Ammon's horn (tissue), 1 donor: ENCODE measurements at regions not wholly inside any gene's neighbourhood (a gene's known extent, or its start where the extent isn't known, plus 50 kb on each side); places are given as distances from the start of the nearest gene placed in this dataset.
"Not testable (repeated sequence)": the region's sequence is repeated elsewhere in the genome, so short reads cannot be mapped to it uniquely, and the experiment has no call there.

ENCODE experiments used
- DNase-seq: peaks from one replicate; pipeline ENCODE4 v3.0.0-alpha.2; 2016; ENCODE audit warnings: low spot score

GRCh38 chr2:150853263-150853662 lies 365.8 kb upstream of the RND3 start:
- no peak for DNase-seq

- no peak for DNase-seq
Measured at GRCh38 chr2:150850641-150851040, 363.2 kb upstream of the RND3 start.

GRCh38 chr2:150847578-150847977 lies 360.1 kb upstream of the RND3 start:
- no peak for DNase-seq

GRCh38 chr2:150846691-150847090 lies 359.2 kb upstream of the RND3 start:
- DNase-seq, result no peak

- no peak for DNase-seq
Measured at GRCh38 chr2:150832686-150833085, 345.2 kb upstream of the RND3 start.

- DNase-seq, result no peak
Measured at GRCh38 chr2:150824118-150824517, 336.7 kb upstream of the RND3 start.

GRCh38 chr2:150817422-150817821 lies 330.0 kb upstream of the RND3 start:
- no peak for DNase-seq

- no peak for DNase-seq
Measured at GRCh38 chr2:150812664-150813367, 325.3 kb upstream of the RND3 start.

- DNase-seq, result no peak
Measured at GRCh38 chr2:150812066-150812465, 324.6 kb upstream of the RND3 start.

GRCh38 chr2:150811259-150811855 lies 323.9 kb upstream of the RND3 start:
- DNase-seq, result peak; percentile 20

GRCh38 chr2:150809103-150809502 lies 321.6 kb upstream of the RND3 start:
- peak; percentile 35 for DNase-seq

- no peak for DNase-seq
Measured at GRCh38 chr2:150806336-150806735, 318.9 kb upstream of the RND3 start.

- no peak for DNase-seq
Measured at GRCh38 chr2:150803689-150804398, 316.4 kb upstream of the RND3 start.

- no peak for DNase-seq
Measured at GRCh38 chr2:150802635-150803034, 315.2 kb upstream of the RND3 start.

GRCh38 chr2:150796236-150796635 lies 308.8 kb upstream of the RND3 start:
- not testable (repeated sequence) for DNase-seq

- DNase-seq, result no peak
Measured at GRCh38 chr2:150792780-150793300, 305.4 kb upstream of the RND3 start.

GRCh38 chr2:150791567-150791966 lies 304.1 kb upstream of the RND3 start:
- no peak for DNase-seq

GRCh38 chr2:150789376-150789905 lies 302.0 kb upstream of the RND3 start:
- DNase-seq, result peak; percentile 12

GRCh38 chr2:150788426-150789140 lies 301.1 kb upstream of the RND3 start:
- DNase-seq, result no peak

GRCh38 chr2:150787353-150788093 lies 300.1 kb upstream of the RND3 start:
- peak; percentile 11 for DNase-seq

- DNase-seq, result no peak
Measured at GRCh38 chr2:150784389-150784788, 296.9 kb upstream of the RND3 start.
